ENCODE measurements at regions not wholly inside any gene's neighbourhood (a gene's known extent, or its start where the extent isn't known, plus 50 kb on each side); places are given as distances from the start of the nearest gene placed in this dataset.

GRCh38 chr5:10069637-10070313 lies 179.9 kb downstream of the ATPSCKMT start:
- no peaks in the 10 kb centered on the region for H3K36me3 ChIP-seq
- no peak for ATAC-seq
- no peaks in the 10 kb centered on the region for H3K27me3 ChIP-seq
- no peak overlapping the region for H3K4me3 ChIP-seq
- no peaks in the 10 kb centered on the region for H3K9me3 ChIP-seq
- no peaks in the 10 kb centered on the region for H3K4me1 ChIP-seq
- TF ChIP-seq POLR2AphosphoS5 (IDR thresholded peaks at IDR 0.05): no peak
- TF ChIP-seq POLR2A (IDR thresholded peaks at IDR 0.05): no peak
- no peak for TF ChIP-seq CTCF (IDR thresholded peaks at IDR 0.05)
- no peak for TF ChIP-seq EP300 (IDR thresholded peaks at IDR 0.05)
- no peak overlapping the region for H3K27ac ChIP-seq
- 65 to 86% methylated on average over 4 of the region's 4 CpGs for WGBS, 2 donors (ENCODE audit: low coverage in 1 of 2)

- no peak for TF ChIP-seq EP300 (IDR thresholded peaks at IDR 0.05)
- TF ChIP-seq POLR2AphosphoS5 (IDR thresholded peaks at IDR 0.05): no peak
- TF ChIP-seq CTCF (IDR thresholded peaks at IDR 0.05): no peak
- no peak for TF ChIP-seq POLR2A (IDR thresholded peaks at IDR 0.05)
- Histone ChIP-seq H3K27me3 (no peaks in the 10 kb centered on the region), H3K27ac (no peak overlapping the region), H3K4me3 (no peak overlapping the region), H3K9me3 (no peaks in the 10 kb centered on the region), H3K4me1 (no peaks in the 10 kb centered on the region), H3K36me3 (no peaks in the 10 kb centered on the region)
- WGBS, 2 donors (ENCODE audit: low coverage in 1 of 2): no CpG with 5 or more reads among the region's 34 CpGs
- no peak for ATAC-seq
These were observed 184.2 kb downstream of the ATPSCKMT start for GRCh38 chr5:10065428-10066000.

GRCh38 chr5:10064546-10065195 lies 185.0 kb downstream of the ATPSCKMT start:
- WGBS, 2 donors (ENCODE audit: low coverage in 1 of 2): 84 to 100% methylated on average over 1 to 2 of the region's 8 CpGs
- Histone ChIP-seq H3K27me3 (no peaks in the 10 kb centered on the region), H3K4me3 (no peak overlapping the region), H3K27ac (no peak overlapping the region), H3K9me3 (no peaks in the 10 kb centered on the region), H3K36me3 (no peaks in the 10 kb centered on the region), H3K4me1 (no peaks in the 10 kb centered on the region)
- TF ChIP-seq POLR2A (IDR thresholded peaks at IDR 0.05): no peak
- no peak for TF ChIP-seq POLR2AphosphoS5 (IDR thresholded peaks at IDR 0.05)
- no peak for TF ChIP-seq CTCF (IDR thresholded peaks at IDR 0.05)
- no peak for TF ChIP-seq EP300 (IDR thresholded peaks at IDR 0.05)
- ATAC-seq: no peak

GRCh38 chr5:10063997-10064396 lies 185.7 kb downstream of the ATPSCKMT start:
- no peaks in the 10 kb centered on the region for H3K27me3 ChIP-seq
- TF ChIP-seq POLR2A (IDR thresholded peaks at IDR 0.05) (no peak), POLR2AphosphoS5 (IDR thresholded peaks at IDR 0.05) (no peak), EP300 (IDR thresholded peaks at IDR 0.05) (no peak), CTCF (IDR thresholded peaks at IDR 0.05) (no peak)
- H3K4me3 ChIP-seq: no peak overlapping the region
- H3K9me3 ChIP-seq: no peaks in the 10 kb centered on the region
- H3K36me3 ChIP-seq: no peaks in the 10 kb centered on the region
- H3K27ac ChIP-seq: no peak overlapping the region
- WGBS, 2 donors (ENCODE audit: low coverage in 1 of 2): 71 to 87% methylated on average over 9 to 12 of the region's 12 CpGs
- no peaks in the 10 kb centered on the region for H3K4me1 ChIP-seq
- no peak for ATAC-seq

- 63 to 86% methylated on average over 5 of the region's 5 CpGs for WGBS, 2 donors (ENCODE audit: low coverage in 1 of 2)
- TF ChIP-seq POLR2AphosphoS5 (IDR thresholded peaks at IDR 0.05) (no peak), POLR2A (IDR thresholded peaks at IDR 0.05) (no peak), CTCF (IDR thresholded peaks at IDR 0.05) (no peak), EP300 (IDR thresholded peaks at IDR 0.05) (no peak)
These were observed 189.7 kb downstream of the ATPSCKMT start for GRCh38 chr5:10059980-10060379.

More at GRCh38 chr5:10059980-10060379, 189.7 kb downstream of the ATPSCKMT start:
- Histone ChIP-seq H3K4me1 (no peaks in the 10 kb centered on the region), H3K4me3 (no peak overlapping the region), H3K27ac (no peak overlapping the region), H3K36me3 (no peaks in the 10 kb centered on the region), H3K9me3 (no peaks in the 10 kb centered on the region), H3K27me3 (no peaks in the 10 kb centered on the region)
- ATAC-seq: no peak

Measured in gastroesophageal sphincter (tissue), 4 donors.